IgD-negative memory B cell (primary cell): ENCODE measurements at regions not wholly inside any gene's neighbourhood (a gene's known extent, or its start where the extent isn't known, plus 50 kb on each side); places are given as distances from the start of the nearest gene placed in this dataset.

Source experiments
- H3K27ac Mint-ChIP-seq, 3 donors: one replicate each; pipeline ENCODE4 v1.8.0; 2020 to 2022; ENCODE audit warnings: mild to moderate bottlenecking in 3 of 3, mixed read lengths in 3 of 3, moderate library complexity in 1 of 3
- H3K27me3 Mint-ChIP-seq: one replicate; pipeline ENCODE4 v1.8.0; 2021; ENCODE audit warnings: mixed read lengths
- H3K36me3 Mint-ChIP-seq: one replicate; pipeline ENCODE4 v1.8.0; 2020; ENCODE audit warnings: mild to moderate bottlenecking, mixed read lengths
- H3K4me1 Mint-ChIP-seq, 3 donors: one replicate each; pipeline ENCODE4 v1.8.0; 2020 to 2022; ENCODE audit warnings: mixed read lengths in 3 of 3, mild to moderate bottlenecking in 1 of 3
- H3K4me3 Mint-ChIP-seq, 4 donors: one replicate each; pipeline ENCODE4 v1.8.0; 2020 to 2022; ENCODE audit warnings: mild to moderate bottlenecking in 4 of 4, mixed read lengths in 4 of 4, moderate library complexity in 3 of 4
- H3K9me3 Mint-ChIP-seq, 3 donors: one replicate each; pipeline ENCODE4 v1.8.0; 2020 to 2021; ENCODE audit warnings: mixed read lengths in 3 of 3, mild to moderate bottlenecking in 1 of 3

GRCh38 chr13:70856025-70856424 is 747.8 kb upstream of the KLHL1 start:
- H3K36me3 Mint-ChIP-seq: no peaks in the 10 kb centered on the region
- H3K4me1 Mint-ChIP-seq: no peaks in the 10 kb centered on the region
- no peak overlapping the region for H3K4me3 Mint-ChIP-seq
- peaks cover 0 to 16% (median 1%) of the 10 kb centered on the region in 3 donors for H3K9me3 Mint-ChIP-seq
- H3K27me3 Mint-ChIP-seq: no peaks in the 10 kb centered on the region
- H3K27ac Mint-ChIP-seq: no peak overlapping the region

DNA sequence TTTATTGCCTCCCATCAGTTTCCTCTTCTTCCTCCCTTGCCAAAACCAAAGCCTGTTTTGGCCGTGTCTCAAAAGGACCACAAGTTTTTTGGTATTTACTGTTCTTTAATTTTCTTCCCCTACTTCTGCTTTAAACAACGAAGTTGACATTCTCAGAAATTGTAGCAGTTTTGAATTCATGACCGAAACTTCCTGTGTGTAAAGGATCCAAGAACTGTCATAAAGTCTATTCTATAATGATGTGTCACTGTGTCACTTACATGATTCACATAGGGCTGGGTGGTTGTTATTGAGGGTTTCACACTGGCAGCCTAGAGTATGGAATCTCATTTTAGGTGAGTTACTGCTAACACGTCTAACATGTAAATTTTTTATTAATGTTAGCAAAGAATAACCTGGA is 741.0 kb upstream of the KLHL1 start:
- H3K27me3 Mint-ChIP-seq: no peaks in the 10 kb centered on the region
- H3K4me1 Mint-ChIP-seq: no peaks in the 10 kb centered on the region
- no peaks in the 10 kb centered on the region for H3K36me3 Mint-ChIP-seq
- H3K4me3 Mint-ChIP-seq: no peak overlapping the region
- no peak overlapping the region for H3K27ac Mint-ChIP-seq
- peaks cover 3 to 10% (median 7%) of the 10 kb centered on the region in 3 donors for H3K9me3 Mint-ChIP-seq

- H3K27ac Mint-ChIP-seq: no peak overlapping the region
- no peaks in the 10 kb centered on the region for H3K4me1 Mint-ChIP-seq
- H3K4me3 Mint-ChIP-seq: no peak overlapping the region
- H3K36me3 Mint-ChIP-seq: no peaks in the 10 kb centered on the region
- H3K27me3 Mint-ChIP-seq: no peaks in the 10 kb centered on the region
- H3K9me3 Mint-ChIP-seq: peaks cover 5 to 6% (median 5%) of the 10 kb centered on the region in 3 donors
Observed at GRCh38 chr13:70844391-70845108, 736.3 kb upstream of the KLHL1 start.

DNA sequence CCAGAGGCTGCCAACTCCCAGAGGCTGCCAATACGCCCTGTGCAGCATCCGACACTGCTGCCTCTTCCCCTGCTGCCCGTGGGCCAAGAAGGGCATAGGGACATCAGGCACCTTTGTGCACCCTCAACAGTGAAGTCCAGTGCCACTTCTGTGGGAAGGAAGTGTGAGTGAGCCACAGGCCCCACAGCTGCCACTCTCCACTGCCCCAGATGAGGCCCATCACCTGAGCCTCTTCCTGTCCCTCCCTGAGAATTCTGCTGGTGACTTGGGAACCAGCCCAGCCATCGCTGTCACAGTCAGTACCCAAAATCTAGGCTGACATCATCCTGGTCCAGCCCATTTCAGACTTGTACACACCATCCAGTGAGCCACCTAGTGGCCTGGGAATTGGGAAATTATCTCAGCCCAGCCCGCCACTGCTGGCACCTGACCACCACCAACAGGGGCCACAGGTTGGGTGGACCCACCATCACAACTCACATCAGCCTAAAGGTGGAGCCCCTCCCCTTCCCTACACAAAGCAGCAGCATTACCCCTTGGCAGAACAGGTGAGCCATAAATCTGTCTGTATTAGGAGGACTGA is 733.9 kb upstream of the KLHL1 start:
- Mint-ChIP-seq H3K9me3 (peaks cover 5 to 9% (median 5%) of the 10 kb centered on the region in 3 donors), H3K4me3 (no peak overlapping the region), H3K27me3 (no peaks in the 10 kb centered on the region), H3K27ac (no peak overlapping the region), H3K4me1 (no peaks in the 10 kb centered on the region), H3K36me3 (no peaks in the 10 kb centered on the region)

- Mint-ChIP-seq H3K36me3 (no peaks in the 10 kb centered on the region), H3K27me3 (no peaks in the 10 kb centered on the region), H3K27ac (no peak overlapping the region), H3K4me1 (no peaks in the 10 kb centered on the region), H3K9me3 (peaks cover 5% of the 10 kb centered on the region in 3 donors), H3K4me3 (no peak overlapping the region)
Observed at GRCh38 chr13:70841240-70842061, 733.2 kb upstream of the KLHL1 start.

- Mint-ChIP-seq H3K27ac (no peak overlapping the region), H3K4me3 (no peak overlapping the region), H3K27me3 (no peaks in the 10 kb centered on the region), H3K36me3 (no peaks in the 10 kb centered on the region), H3K4me1 (no peaks in the 10 kb centered on the region), H3K9me3 (peaks cover 0 to 3% (median 0%) of the 10 kb centered on the region in 3 donors)
Observed at GRCh38 chr13:70835371-70835770, 727.1 kb upstream of the KLHL1 start.

DNA sequence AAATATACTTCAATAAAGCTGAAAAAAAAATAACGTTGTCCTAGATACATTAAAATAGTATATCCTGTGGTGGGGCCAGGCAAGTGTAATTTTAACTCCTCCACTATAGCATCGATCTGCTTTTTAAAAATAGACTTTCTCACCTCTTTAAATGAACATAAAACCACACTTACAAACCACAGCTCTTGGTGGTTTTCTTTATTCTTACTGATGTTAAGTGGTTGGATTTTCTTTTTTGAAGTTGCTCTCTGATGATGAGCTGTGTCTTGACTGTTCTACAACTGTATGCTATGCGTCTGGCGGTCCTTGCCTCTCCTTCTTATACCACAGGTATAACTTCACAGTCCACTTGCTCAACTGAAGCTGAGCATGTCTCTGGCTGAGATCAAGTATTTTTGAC is 721.5 kb upstream of the KLHL1 start:
- Mint-ChIP-seq H3K27me3 (no peaks in the 10 kb centered on the region), H3K4me1 (no peaks in the 10 kb centered on the region), H3K9me3 (no peaks in the 10 kb centered on the region), H3K4me3 (no peak overlapping the region), H3K36me3 (no peaks in the 10 kb centered on the region), H3K27ac (no peak overlapping the region)

GRCh38 chr13:70817576-70817975 is 709.3 kb upstream of the KLHL1 start:
- Mint-ChIP-seq H3K27me3 (no peaks in the 10 kb centered on the region), H3K36me3 (no peaks in the 10 kb centered on the region), H3K4me1 (no peaks in the 10 kb centered on the region)

GRCh38 chr13:70816853-70817252 is 708.6 kb upstream of the KLHL1 start:
- H3K27me3 Mint-ChIP-seq: peaks cover 1% of the 10 kb centered on the region
- H3K36me3 Mint-ChIP-seq: no peaks in the 10 kb centered on the region
- H3K4me1 Mint-ChIP-seq: no peaks in the 10 kb centered on the region
- H3K9me3 Mint-ChIP-seq: peaks cover 0 to 13% (median 5%) of the 10 kb centered on the region in 3 donors
- no peak overlapping the region for H3K27ac Mint-ChIP-seq
- H3K4me3 Mint-ChIP-seq: no peak overlapping the region

More at GRCh38 chr13:70817576-70817975, 709.3 kb upstream of the KLHL1 start:
- Mint-ChIP-seq H3K27ac (no peak overlapping the region), H3K4me3 (no peak overlapping the region), H3K9me3 (peaks cover 0 to 18% (median 3%) of the 10 kb centered on the region in 3 donors)

GRCh38 chr13:70814684-70815083 is 706.4 kb upstream of the KLHL1 start:
- H3K36me3 Mint-ChIP-seq: no peaks in the 10 kb centered on the region

DNA sequence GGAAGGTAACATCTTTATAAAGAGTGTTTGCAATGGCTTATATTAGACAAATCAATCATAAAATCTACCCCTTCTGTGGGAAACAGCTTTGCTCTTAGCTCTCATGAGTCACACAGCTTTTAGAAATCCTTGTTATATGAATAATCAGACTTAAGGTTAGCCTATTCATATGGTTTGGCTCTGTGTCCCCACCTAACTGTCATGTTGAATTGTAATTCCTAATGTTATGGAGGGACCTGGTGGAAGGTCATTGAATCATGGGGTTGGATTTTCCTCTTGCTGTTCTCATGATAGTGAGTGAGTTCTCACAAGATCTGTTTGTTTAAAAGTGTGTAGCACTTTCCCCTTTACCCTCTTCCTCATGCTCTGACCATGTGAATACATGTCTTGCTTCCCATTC is 704.2 kb upstream of the KLHL1 start:
- Mint-ChIP-seq H3K27me3 (peaks cover 1% of the 10 kb centered on the region), H3K9me3 (peaks cover 2 to 17% (median 5%) of the 10 kb centered on the region in 3 donors), H3K27ac (no peak overlapping the region), H3K4me3 (no peak overlapping the region), H3K4me1 (no peaks in the 10 kb centered on the region), H3K36me3 (no peaks in the 10 kb centered on the region)

More at GRCh38 chr13:70814684-70815083, 706.4 kb upstream of the KLHL1 start:
- peaks cover 0 to 19% (median 5%) of the 10 kb centered on the region in 3 donors for H3K9me3 Mint-ChIP-seq
- H3K4me3 Mint-ChIP-seq: no peak overlapping the region
- no peak overlapping the region for H3K27ac Mint-ChIP-seq
- H3K4me1 Mint-ChIP-seq: no peaks in the 10 kb centered on the region
- peaks cover 1% of the 10 kb centered on the region for H3K27me3 Mint-ChIP-seq

GRCh38 chr13:70809588-70809987 is 701.3 kb upstream of the KLHL1 start:
- Mint-ChIP-seq H3K27me3 (peaks cover 1% of the 10 kb centered on the region), H3K4me1 (no peaks in the 10 kb centered on the region), H3K36me3 (no peaks in the 10 kb centered on the region), H3K27ac (no peak overlapping the region), H3K9me3 (peaks cover 2 to 18% (median 4%) of the 10 kb centered on the region in 3 donors), H3K4me3 (no peak overlapping the region)

DNA sequence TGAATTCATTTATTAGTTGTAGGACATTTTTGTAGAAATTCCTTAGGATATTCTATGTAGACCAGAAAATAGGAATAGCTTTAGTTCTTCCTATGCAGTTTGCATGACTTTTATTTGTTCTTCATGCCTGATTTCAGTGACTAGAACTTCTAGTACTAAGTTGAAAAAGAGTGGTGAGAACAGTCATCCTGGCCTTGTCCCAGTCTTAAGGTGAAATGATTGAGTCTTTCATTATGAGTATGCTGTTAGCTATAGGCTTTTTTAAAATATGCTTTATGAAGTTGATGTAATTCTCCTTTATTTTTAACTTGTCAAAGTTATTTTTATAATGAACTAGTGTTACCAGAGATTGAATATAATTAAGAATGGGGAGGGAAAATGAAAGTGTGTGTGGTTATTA is 690.1 kb upstream of the KLHL1 start:
- H3K4me3 Mint-ChIP-seq: no peak overlapping the region
- peaks cover 0 to 2% (median 0%) of the 10 kb centered on the region in 3 donors for H3K4me1 Mint-ChIP-seq
- no peak overlapping the region for H3K27ac Mint-ChIP-seq
- peaks cover 0 to 8% (median 3%) of the 10 kb centered on the region in 3 donors for H3K9me3 Mint-ChIP-seq
- no peaks in the 10 kb centered on the region for H3K27me3 Mint-ChIP-seq
- H3K36me3 Mint-ChIP-seq: no peaks in the 10 kb centered on the region

DNA sequence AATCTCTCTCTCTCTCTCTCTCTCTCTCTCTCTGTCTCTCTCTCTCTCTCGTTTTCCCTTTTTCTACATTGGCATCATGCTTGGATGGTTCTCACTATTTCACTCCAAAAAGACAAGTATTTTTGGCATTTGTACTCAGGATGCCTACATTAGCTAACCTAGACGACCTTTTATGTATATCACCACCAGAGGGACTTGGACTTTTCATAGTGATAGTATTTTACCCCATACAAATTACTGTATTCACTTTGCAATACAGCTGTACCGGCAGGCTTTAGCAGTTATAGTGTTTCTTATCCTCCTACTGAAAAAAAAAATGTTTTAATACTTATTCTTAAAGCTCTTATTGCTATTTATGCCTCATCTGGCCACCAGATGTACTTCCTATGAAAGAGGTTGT is 687.2 kb upstream of the KLHL1 start:
- H3K4me1 Mint-ChIP-seq: peaks cover 0 to 2% (median 0%) of the 10 kb centered on the region in 3 donors
- no peak overlapping the region for H3K4me3 Mint-ChIP-seq
- H3K27ac Mint-ChIP-seq: no peak overlapping the region
- no peaks in the 10 kb centered on the region for H3K36me3 Mint-ChIP-seq
- H3K9me3 Mint-ChIP-seq: peaks cover 0 to 8% (median 1%) of the 10 kb centered on the region in 3 donors
- H3K27me3 Mint-ChIP-seq: no peaks in the 10 kb centered on the region

GRCh38 chr13:70792121-70792520 is 683.9 kb upstream of the KLHL1 start:
- Mint-ChIP-seq H3K9me3 (no peaks in the 10 kb centered on the region), H3K4me1 (peaks cover 0 to 2% (median 0%) of the 10 kb centered on the region in 3 donors), H3K27me3 (no peaks in the 10 kb centered on the region), H3K27ac (no peak overlapping the region), H3K36me3 (no peaks in the 10 kb centered on the region), H3K4me3 (no peak overlapping the region)
